Gastroesophageal sphincter (tissue), 4 donors: ENCODE measurements at regions not wholly inside any gene's neighbourhood (a gene's known extent, or its start where the extent isn't known, plus 50 kb on each side); places are given as distances from the start of the nearest gene placed in this dataset.

Experiments
- ATAC-seq: fragments of 150-250 bp; one replicate; pipeline ENCODE4 v1.9.1; 2016; ENCODE audit warnings: mild to moderate bottlenecking, moderate library complexity
- H3K27ac ChIP-seq, 4 donors: fragments of 200-600 bp; sonication (generic) in 3 of 4; 1 replicate in 3 of 4; 2 replicates in 1 of 4; pipeline ENCODE4 v1.5.1; 2016 to 2019
- H3K27me3 ChIP-seq: fragments of 200-600 bp; sonication (generic); one replicate; pipeline ENCODE4 v1.5.1; 2019
- H3K36me3 ChIP-seq, 2 donors: fragments of 200-600 bp; sonication (generic); one replicate each; pipeline ENCODE4 v1.5.1; 2019; ENCODE audit warnings: control low read depth in 1 of 2
- H3K4me1 ChIP-seq, 3 donors: fragments of 200-600 bp; sonication (generic); 1 replicate in 2 of 3; 2 replicates in 1 of 3; pipeline ENCODE4 v1.5.1; 2016 to 2019; ENCODE audit warnings: control low read depth in 2 of 3
- H3K4me3 ChIP-seq, 2 donors: fragments of 200-600 bp; sonication (generic); one replicate each; pipeline ENCODE4 v1.5.1; 2019; ENCODE audit warnings: mild to moderate bottlenecking in 1 of 2, moderate library complexity in 1 of 2
- H3K9me3 ChIP-seq, 3 donors: fragments of 200-600 bp; sonication (generic); one replicate each; pipeline ENCODE4 v1.5.1; 2017 to 2019; ENCODE audit warnings: control low read depth in 2 of 3
- EP300 ChIP-seq: sonication (generic); formaldehyde crosslinking; IDR thresholded peaks from one replicate; pipeline ENCODE4 v1.6.1; 2017; ENCODE audit warnings: antibody characterized with exemption, mild to moderate bottlenecking
- POLR2A ChIP-seq, 2 donors: fragments of 450-650 bp; IDR thresholded peaks; one replicate each; pipeline ENCODE4 v1.6.1; 2017; ENCODE audit warnings: antibody characterized with exemption in 2 of 2, mild to moderate bottlenecking in 2 of 2, moderate library complexity in 1 of 2
- POLR2AphosphoS5 ChIP-seq: sonication (generic); formaldehyde crosslinking; IDR thresholded peaks from one replicate; pipeline ENCODE4 v1.6.1; 2017; ENCODE audit warnings: antibody characterized with exemption
- WGBS, 2 donors: methylation state at CpG; one replicate each; pipeline ENCODE4 v1.1.5; 2018; ENCODE audit warnings: low coverage in 1 of 2; 5-methylcytosine and 5-hydroxymethylcytosine counted together
- TF ChIP-seq, protein P1 (sequence below), 4 experiments: fragments of 200-600 bp in 2 of 4; fragments of 450-650 bp in 2 of 4; sonication (generic) in 1 of 4; IDR thresholded peaks; one replicate each; pipeline ENCODE4 v1.5.1; 2017 to 2019; ENCODE audit warnings: antibody characterized with exemption in 4 of 4, mild to moderate bottlenecking in 2 of 4, moderate library complexity in 2 of 4

DNA sequence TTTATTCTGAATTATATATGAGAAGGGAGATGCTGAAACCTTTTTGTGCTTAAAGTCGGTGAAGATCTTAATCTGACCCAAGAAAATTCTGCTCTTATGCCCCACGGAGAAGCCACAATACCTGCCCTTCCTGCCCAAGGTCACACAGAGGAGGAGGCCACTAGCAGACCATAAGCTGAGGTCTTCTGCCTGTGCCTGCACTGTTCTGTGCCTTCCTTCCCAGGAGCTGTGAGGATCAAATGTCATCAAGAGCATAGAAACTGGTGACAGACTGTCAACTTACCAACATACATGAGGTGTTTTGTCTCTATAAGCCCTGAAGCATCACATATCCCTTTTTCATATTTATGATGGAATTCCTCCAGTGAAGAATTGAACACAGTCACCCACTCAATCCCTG lies 233.3 kb downstream of the C1D start:
- 84 to 91% methylated on average over 2 of the region's 2 CpGs for WGBS, 2 donors
- H3K4me3 ChIP-seq, result no peak overlapping the region
- H3K27me3 ChIP-seq, result no peaks in the 10 kb centered on the region
- H3K4me1 ChIP-seq, result no peaks in the 10 kb centered on the region
- no peak overlapping the region for H3K27ac ChIP-seq
- no peak for TF ChIP-seq POLR2AphosphoS5
- no peaks in the 10 kb centered on the region for H3K9me3 ChIP-seq
- H3K36me3 ChIP-seq, result no peaks in the 10 kb centered on the region
- ATAC-seq, result no peak

DNA sequence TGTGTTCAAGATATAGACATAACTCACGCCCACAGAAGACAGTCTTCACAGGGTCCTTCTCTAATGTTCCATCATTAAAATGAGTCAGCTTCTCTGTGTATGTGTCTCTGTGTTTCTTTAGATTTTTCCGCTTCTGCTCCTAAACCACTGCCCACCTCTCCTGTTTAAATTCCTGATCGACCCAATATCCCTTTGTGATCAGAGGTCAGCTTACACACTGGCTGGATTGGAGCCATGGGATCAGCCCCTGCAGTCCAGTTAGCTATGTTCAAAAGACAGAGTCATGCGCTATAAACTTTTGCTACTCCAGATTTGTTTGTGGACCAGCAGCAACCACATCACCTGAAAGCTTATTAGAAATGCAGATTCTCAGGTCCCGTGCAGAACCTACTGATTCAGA lies 229.2 kb downstream of the C1D start:
- WGBS, 2 donors, result 90 to 93% methylated on average over 3 to 4 of the region's 5 CpGs
- no peak overlapping the region for H3K27ac ChIP-seq
- no peaks in the 10 kb centered on the region for H3K27me3 ChIP-seq
- TF ChIP-seq, protein P1, sequence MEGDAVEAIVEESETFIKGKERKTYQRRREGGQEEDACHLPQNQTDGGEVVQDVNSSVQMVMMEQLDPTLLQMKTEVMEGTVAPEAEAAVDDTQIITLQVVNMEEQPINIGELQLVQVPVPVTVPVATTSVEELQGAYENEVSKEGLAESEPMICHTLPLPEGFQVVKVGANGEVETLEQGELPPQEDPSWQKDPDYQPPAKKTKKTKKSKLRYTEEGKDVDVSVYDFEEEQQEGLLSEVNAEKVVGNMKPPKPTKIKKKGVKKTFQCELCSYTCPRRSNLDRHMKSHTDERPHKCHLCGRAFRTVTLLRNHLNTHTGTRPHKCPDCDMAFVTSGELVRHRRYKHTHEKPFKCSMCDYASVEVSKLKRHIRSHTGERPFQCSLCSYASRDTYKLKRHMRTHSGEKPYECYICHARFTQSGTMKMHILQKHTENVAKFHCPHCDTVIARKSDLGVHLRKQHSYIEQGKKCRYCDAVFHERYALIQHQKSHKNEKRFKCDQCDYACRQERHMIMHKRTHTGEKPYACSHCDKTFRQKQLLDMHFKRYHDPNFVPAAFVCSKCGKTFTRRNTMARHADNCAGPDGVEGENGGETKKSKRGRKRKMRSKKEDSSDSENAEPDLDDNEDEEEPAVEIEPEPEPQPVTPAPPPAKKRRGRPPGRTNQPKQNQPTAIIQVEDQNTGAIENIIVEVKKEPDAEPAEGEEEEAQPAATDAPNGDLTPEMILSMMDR (IDR thresholded peaks at IDR 0.05), result no peak
- TF ChIP-seq EP300, result no peak
- TF ChIP-seq POLR2AphosphoS5, result no peak
- no peak for TF ChIP-seq POLR2A (IDR thresholded peaks at IDR 0.05)
- H3K36me3 ChIP-seq, result no peaks in the 10 kb centered on the region
- H3K4me3 ChIP-seq, result no peak overlapping the region
- no peaks in the 10 kb centered on the region for H3K9me3 ChIP-seq
- no peaks in the 10 kb centered on the region for H3K4me1 ChIP-seq
- ATAC-seq, result no peak

DNA sequence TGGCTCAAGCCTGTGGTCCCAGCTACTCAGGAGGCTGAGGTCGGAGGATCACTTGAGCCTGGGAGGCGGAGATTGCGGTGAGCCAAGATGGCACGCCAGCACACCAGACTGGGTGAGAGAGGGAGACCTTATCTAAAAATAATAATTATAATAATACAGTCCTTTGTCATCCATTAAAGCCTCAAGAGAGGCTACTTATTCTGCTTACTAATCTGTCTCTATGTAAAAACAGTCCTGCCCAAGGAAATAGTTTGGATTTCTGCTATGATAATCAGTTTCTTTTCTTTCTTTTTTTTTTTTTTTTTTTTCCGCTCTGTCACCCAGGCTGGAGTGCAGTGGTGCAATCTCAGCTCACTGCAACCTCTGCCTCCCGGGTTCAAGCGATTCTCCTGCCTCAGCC lies 228.3 kb downstream of the C1D start:
- no peak for ATAC-seq
- H3K4me3 ChIP-seq, result no peak overlapping the region
- H3K27ac ChIP-seq, result no peak overlapping the region
- H3K9me3 ChIP-seq, result no peaks in the 10 kb centered on the region
- no peaks in the 10 kb centered on the region for H3K27me3 ChIP-seq
- no peaks in the 10 kb centered on the region for H3K36me3 ChIP-seq
- TF ChIP-seq POLR2A (IDR thresholded peaks at IDR 0.05) (no peak), POLR2AphosphoS5 (no peak), EP300 (no peak)
- TF ChIP-seq, protein P1 (IDR thresholded peaks at IDR 0.05), result no peak
- H3K4me1 ChIP-seq, result peaks cover 0 to under 1% (median 0%) of the 10 kb centered on the region in 3 donors
- 84 to 92% methylated on average over 2 to 6 of the region's 7 CpGs for WGBS, 2 donors

DNA sequence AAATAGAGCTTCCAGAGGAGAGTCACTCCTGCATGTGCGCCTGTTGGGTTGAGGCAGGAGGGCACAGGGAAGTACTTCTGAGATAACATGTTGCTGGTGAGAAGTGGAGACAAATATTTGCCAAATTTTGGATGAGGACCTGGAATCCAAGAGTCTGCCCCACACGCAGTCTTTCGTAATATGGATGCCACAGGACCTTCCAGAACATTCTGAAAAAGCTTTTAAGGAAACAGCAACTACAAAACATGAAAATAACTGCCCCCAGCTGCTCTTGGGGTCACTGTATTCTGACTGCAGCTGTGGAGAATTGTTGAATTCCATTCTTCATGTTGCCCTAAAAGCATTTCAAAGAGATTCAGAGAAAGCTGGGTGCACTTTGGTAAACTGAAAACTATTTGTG lies 227.5 kb downstream of the C1D start:
- Histone ChIP-seq H3K27ac (no peak overlapping the region), H3K4me1 (peaks cover 0 to 8% (median 0%) of the 10 kb centered on the region in 3 donors), H3K36me3 (no peaks in the 10 kb centered on the region), H3K27me3 (no peaks in the 10 kb centered on the region), H3K9me3 (no peaks in the 10 kb centered on the region), H3K4me3 (no peak overlapping the region)
- 80 to 97% methylated on average over 1 to 3 of the region's 3 CpGs for WGBS, 2 donors
- ATAC-seq, result no peak
- TF ChIP-seq POLR2A (IDR thresholded peaks at IDR 0.05) (no peak), POLR2AphosphoS5 (no peak), EP300 (no peak)
- TF ChIP-seq, protein P1 (IDR thresholded peaks at IDR 0.05), result no peak

DNA sequence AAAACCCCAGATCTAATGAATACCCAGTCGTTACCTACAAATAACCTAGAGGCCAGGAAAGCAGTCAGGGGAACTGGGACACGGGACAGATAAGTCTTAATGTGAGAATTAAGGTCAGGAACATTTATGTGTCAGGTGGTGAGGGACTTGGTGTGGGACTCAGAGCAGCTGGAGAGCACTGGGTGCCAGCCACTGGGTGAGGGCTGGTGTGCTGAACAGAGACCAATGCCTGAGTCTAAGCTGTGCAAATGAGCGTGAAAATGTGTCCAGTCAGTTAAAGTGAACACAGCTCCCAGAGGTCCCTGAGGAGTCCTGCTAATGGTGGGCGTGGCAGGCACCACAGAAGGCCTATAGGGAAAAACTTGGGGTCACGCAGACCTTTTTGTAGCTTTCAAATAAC lies 225.9 kb downstream of the C1D start:
- no peak for TF ChIP-seq EP300
- no peak for TF ChIP-seq POLR2A (IDR thresholded peaks at IDR 0.05)
- no peak for TF ChIP-seq POLR2AphosphoS5
- TF ChIP-seq, protein P1 (IDR thresholded peaks at IDR 0.05), result no peak

More for the DNA sequence above, 225.9 kb downstream of the C1D start:
- peaks cover 0 to 13% (median 0%) of the 10 kb centered on the region in 3 donors for H3K4me1 ChIP-seq
- 79 to 84% methylated on average over 4 to 5 of the region's 5 CpGs for whole genome bisulfite sequencing, 2 donors
- H3K4me3 ChIP-seq, result no peak overlapping the region
- no peaks in the 10 kb centered on the region for H3K27me3 ChIP-seq
- H3K27ac ChIP-seq, result no peak overlapping the region
- H3K36me3 ChIP-seq, result no peaks in the 10 kb centered on the region
- H3K9me3 ChIP-seq, result no peaks in the 10 kb centered on the region
- ATAC-seq, result no peak
